GM23338 (cell line): ENCODE measurements at regions not wholly inside any gene's neighbourhood (a gene's known extent, or its start where the extent isn't known, plus 50 kb on each side); places are given as distances from the start of the nearest gene placed in this dataset.

Experiments
- ATAC-seq: fragments of 200-7000 bp; cut with Tn5 transposase; 3 replicates; pipeline ENCODE4 v1.9.1; 2020
- DNase-seq: peaks from one replicate; pipeline ENCODE4 v3.0.0-alpha.2; 2015; ENCODE audit warnings: low spot score
- H2AFZ ChIP-seq: fragments of 200-600 bp; sonication (generic); 2 replicates; pipeline ENCODE4 v1.8.0; 2016; ENCODE audit warnings: antibody characterized with exemption, mild to moderate bottlenecking, moderate library complexity
- H3F3A ChIP-seq: fragments of 200-600 bp; sonication (generic); replicated peaks from 2 replicates; pipeline ENCODE4 v1.8.0; 2017; ENCODE audit warnings: antibody characterized with exemption, mixed run types, low read depth
- H3K27ac ChIP-seq: fragments of 200-600 bp; sonication (generic); 2 replicates; pipeline ENCODE4 v1.6.1; 2016; ENCODE audit warnings: low read depth
- H3K27me3 ChIP-seq: fragments of 200-600 bp; sonication (generic); 2 replicates; pipeline ENCODE4 v1.8.0; 2016; ENCODE audit warnings: mild to moderate bottlenecking, mixed run types, moderate library complexity; ENCODE audit not compliant: insufficient read depth
- H3K36me3 ChIP-seq: fragments of 200-600 bp; sonication (generic); 2 replicates; pipeline ENCODE4 v1.8.0; 2016; ENCODE audit warnings: mild to moderate bottlenecking; ENCODE audit not compliant: insufficient read depth
- H3K4me1 ChIP-seq: fragments of 200-600 bp; sonication (generic); 2 replicates; pipeline ENCODE4 v1.8.0; 2016; ENCODE audit warnings: mild to moderate bottlenecking, moderate library complexity; ENCODE audit not compliant: insufficient read depth
- H3K4me2 ChIP-seq: fragments of 200-600 bp; sonication (generic); 2 replicates; pipeline ENCODE4 v1.7.1; 2017; ENCODE audit warnings: mixed run types
- H3K4me3 ChIP-seq: fragments of 200-600 bp; sonication (generic); 2 replicates; pipeline ENCODE4 v1.6.1; 2016; ENCODE audit warnings: mixed run types
- H3K79me2 ChIP-seq: fragments of 200-600 bp; sonication (generic); replicated peaks from 2 replicates; pipeline ENCODE4 v1.8.0; 2017; ENCODE audit warnings: mild to moderate bottlenecking; ENCODE audit not compliant: insufficient read depth
- H3K9me2 ChIP-seq: fragments of 200-600 bp; sonication (generic); 2 replicates; pipeline ENCODE4 v1.8.0; 2017; ENCODE audit not compliant: insufficient read depth
- H4K20me1 ChIP-seq: fragments of 200-600 bp; sonication (generic); replicated peaks from 2 replicates; pipeline ENCODE4 v1.8.0; 2017; ENCODE audit warnings: mild to moderate bottlenecking; ENCODE audit not compliant: insufficient read depth
- H3K27ac Mint-ChIP-seq: 2 replicates; pipeline ENCODE4 v1.8.0; 2020; ENCODE audit warnings: inconsistent platforms, mild to moderate bottlenecking, moderate library complexity, mixed read lengths
- H3K27me3 Mint-ChIP-seq: 3 replicates; pipeline ENCODE4 v1.8.0; 2022; ENCODE audit warnings: low read depth, mild to moderate bottlenecking, moderate library complexity, mixed read lengths, inconsistent platforms; ENCODE audit not compliant: insufficient read depth, poor library complexity
- H3K36me3 Mint-ChIP-seq: 3 replicates; pipeline ENCODE4 v1.8.0; 2021; ENCODE audit warnings: low read depth, mild to moderate bottlenecking, inconsistent platforms, moderate library complexity, mixed read lengths
- H3K4me1 Mint-ChIP-seq: 3 replicates; pipeline ENCODE4 v1.8.0; 2020; ENCODE audit warnings: mild to moderate bottlenecking, inconsistent platforms, mixed read lengths
- H3K4me3 Mint-ChIP-seq: 3 replicates; pipeline ENCODE4 v1.8.0; 2021; ENCODE audit warnings: moderate library complexity, mild to moderate bottlenecking, inconsistent platforms, mixed read lengths
- H3K9me3 Mint-ChIP-seq: 3 replicates; pipeline ENCODE4 v1.8.0; 2020; ENCODE audit warnings: moderate library complexity, mild to moderate bottlenecking, inconsistent platforms, mixed read lengths
- CREB1 ChIP-seq: fragments of 250-450 bp; sonication (Bioruptor Pico); IDR thresholded peaks from 2 replicates; pipeline ENCODE4 v1.5.0; 2020; ENCODE audit warnings: low read depth, mild to moderate bottlenecking, moderate library complexity
- NANOG ChIP-seq: IDR thresholded peaks from 2 replicates; pipeline ENCODE4 v1.6.1; 2016; ENCODE audit warnings: antibody characterized with exemption, borderline replicate concordance
- POLR2AphosphoS5 ChIP-seq: IDR thresholded peaks from 2 replicates; pipeline ENCODE4 v1.6.1; 2016; ENCODE audit warnings: antibody characterized with exemption, low read depth
- STAT1 ChIP-seq: IDR thresholded peaks from one replicate; pipeline ENCODE4 v1.6.1; 2016; ENCODE audit warnings: antibody characterized with exemption; ENCODE audit not compliant: unreplicated experiment
- ZNF114 ChIP-seq: fragments of 250-450 bp; sonication (Bioruptor Pico); IDR thresholded peaks from 2 replicates; pipeline ENCODE4 v1.5.0; 2020; ENCODE audit warnings: mild to moderate bottlenecking, moderate library complexity
- ZNF331 ChIP-seq: fragments of 250-450 bp; sonication (Bioruptor Pico); IDR thresholded peaks from 2 replicates; pipeline ENCODE4 v1.5.0; 2020; ENCODE audit warnings: low read depth, mild to moderate bottlenecking, moderate library complexity
- TF ChIP-seq, protein P1 (sequence below), 2 experiments: fragments of 200-600 bp in 1 of 2; sonication (generic) in 1 of 2; conservative IDR thresholded peaks; 2 replicates each; pipeline versions ENCODE4 v1.5.1 to v1.6.1; 2016 to 2017; ENCODE audit warnings: antibody characterized with exemption in 2 of 2, low read depth in 2 of 2, mild to moderate bottlenecking in 2 of 2, moderate library complexity in 1 of 2
- TF ChIP-seq, protein P2 (sequence below): IDR thresholded peaks from 2 replicates; pipeline ENCODE4 v1.6.1; 2016; ENCODE audit warnings: antibody characterized with exemption
- TF ChIP-seq, protein P3 (sequence below): fragments of 250-450 bp; sonication (Bioruptor Pico); IDR thresholded peaks from 2 replicates; pipeline ENCODE4 v1.5.0; 2020; ENCODE audit warnings: mild to moderate bottlenecking, moderate library complexity
- TF ChIP-seq, protein P4 (sequence below): IDR thresholded peaks from one replicate; pipeline ENCODE4 v1.6.1; 2018; ENCODE audit warnings: antibody characterized with exemption; ENCODE audit not compliant: unreplicated experiment

DNA sequence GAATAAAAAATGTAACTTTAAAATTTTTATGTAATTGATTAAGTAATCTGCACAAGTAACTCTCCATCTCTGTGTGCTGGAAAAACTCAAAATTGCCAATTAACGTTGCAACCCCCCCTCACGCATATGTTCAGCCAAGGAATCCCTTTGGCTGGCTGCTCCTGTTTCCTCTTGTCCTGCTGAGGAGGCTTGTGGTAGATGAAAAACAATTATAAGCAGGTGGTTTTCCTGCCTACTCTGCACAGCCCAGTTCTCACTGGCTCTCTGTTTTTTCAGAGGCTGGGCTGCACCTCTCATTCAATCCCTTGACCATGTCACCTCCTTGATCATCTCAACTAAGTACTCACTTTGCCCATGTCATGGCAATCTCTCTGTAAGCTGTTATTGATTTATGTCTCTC lies 1068.4 kb downstream of the ARAP2 start:
- no peaks in the 10 kb centered on the region for H3K27me3 Mint-ChIP-seq
- ATAC-seq, result peak; percentile 40

More for the DNA sequence above, 1068.4 kb downstream of the ARAP2 start:
- Histone ChIP-seq H3K27ac (no peak overlapping the region), H4K20me1 (no peaks in the 10 kb centered on the region), H3K79me2 (no peaks in the 10 kb centered on the region), H3K36me3 (no peaks in the 10 kb centered on the region), H3K4me1 (no peaks in the 10 kb centered on the region), H3K4me3 (no peak overlapping the region), H3F3A (no peaks in the 10 kb centered on the region), H2AFZ (no peak overlapping the region), H3K27me3 (no peaks in the 10 kb centered on the region), H3K9me2 (no peaks in the 10 kb centered on the region), H3K4me2 (no peak overlapping the region)
- peaks cover 11% of the 10 kb centered on the region for H3K4me1 Mint-ChIP-seq
- H3K4me3 Mint-ChIP-seq, result no peak overlapping the region
- no peak for TF ChIP-seq CREB1 (CRISPR knock-in tag)
- TF ChIP-seq, protein P1, sequence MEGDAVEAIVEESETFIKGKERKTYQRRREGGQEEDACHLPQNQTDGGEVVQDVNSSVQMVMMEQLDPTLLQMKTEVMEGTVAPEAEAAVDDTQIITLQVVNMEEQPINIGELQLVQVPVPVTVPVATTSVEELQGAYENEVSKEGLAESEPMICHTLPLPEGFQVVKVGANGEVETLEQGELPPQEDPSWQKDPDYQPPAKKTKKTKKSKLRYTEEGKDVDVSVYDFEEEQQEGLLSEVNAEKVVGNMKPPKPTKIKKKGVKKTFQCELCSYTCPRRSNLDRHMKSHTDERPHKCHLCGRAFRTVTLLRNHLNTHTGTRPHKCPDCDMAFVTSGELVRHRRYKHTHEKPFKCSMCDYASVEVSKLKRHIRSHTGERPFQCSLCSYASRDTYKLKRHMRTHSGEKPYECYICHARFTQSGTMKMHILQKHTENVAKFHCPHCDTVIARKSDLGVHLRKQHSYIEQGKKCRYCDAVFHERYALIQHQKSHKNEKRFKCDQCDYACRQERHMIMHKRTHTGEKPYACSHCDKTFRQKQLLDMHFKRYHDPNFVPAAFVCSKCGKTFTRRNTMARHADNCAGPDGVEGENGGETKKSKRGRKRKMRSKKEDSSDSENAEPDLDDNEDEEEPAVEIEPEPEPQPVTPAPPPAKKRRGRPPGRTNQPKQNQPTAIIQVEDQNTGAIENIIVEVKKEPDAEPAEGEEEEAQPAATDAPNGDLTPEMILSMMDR (conservative IDR thresholded peaks at IDR 0.05; ENCODE audit: low read depth in 2 of 2), result no peak
- TF ChIP-seq STAT1, result no peak
- TF ChIP-seq ZNF114 (CRISPR knock-in tag), result no peak
- TF ChIP-seq ZNF331, result no peak
- TF ChIP-seq NANOG, result no peak
- TF ChIP-seq, protein P2, sequence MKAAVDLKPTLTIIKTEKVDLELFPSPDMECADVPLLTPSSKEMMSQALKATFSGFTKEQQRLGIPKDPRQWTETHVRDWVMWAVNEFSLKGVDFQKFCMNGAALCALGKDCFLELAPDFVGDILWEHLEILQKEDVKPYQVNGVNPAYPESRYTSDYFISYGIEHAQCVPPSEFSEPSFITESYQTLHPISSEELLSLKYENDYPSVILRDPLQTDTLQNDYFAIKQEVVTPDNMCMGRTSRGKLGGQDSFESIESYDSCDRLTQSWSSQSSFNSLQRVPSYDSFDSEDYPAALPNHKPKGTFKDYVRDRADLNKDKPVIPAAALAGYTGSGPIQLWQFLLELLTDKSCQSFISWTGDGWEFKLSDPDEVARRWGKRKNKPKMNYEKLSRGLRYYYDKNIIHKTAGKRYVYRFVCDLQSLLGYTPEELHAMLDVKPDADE, result no peak
- TF ChIP-seq, protein P3, sequence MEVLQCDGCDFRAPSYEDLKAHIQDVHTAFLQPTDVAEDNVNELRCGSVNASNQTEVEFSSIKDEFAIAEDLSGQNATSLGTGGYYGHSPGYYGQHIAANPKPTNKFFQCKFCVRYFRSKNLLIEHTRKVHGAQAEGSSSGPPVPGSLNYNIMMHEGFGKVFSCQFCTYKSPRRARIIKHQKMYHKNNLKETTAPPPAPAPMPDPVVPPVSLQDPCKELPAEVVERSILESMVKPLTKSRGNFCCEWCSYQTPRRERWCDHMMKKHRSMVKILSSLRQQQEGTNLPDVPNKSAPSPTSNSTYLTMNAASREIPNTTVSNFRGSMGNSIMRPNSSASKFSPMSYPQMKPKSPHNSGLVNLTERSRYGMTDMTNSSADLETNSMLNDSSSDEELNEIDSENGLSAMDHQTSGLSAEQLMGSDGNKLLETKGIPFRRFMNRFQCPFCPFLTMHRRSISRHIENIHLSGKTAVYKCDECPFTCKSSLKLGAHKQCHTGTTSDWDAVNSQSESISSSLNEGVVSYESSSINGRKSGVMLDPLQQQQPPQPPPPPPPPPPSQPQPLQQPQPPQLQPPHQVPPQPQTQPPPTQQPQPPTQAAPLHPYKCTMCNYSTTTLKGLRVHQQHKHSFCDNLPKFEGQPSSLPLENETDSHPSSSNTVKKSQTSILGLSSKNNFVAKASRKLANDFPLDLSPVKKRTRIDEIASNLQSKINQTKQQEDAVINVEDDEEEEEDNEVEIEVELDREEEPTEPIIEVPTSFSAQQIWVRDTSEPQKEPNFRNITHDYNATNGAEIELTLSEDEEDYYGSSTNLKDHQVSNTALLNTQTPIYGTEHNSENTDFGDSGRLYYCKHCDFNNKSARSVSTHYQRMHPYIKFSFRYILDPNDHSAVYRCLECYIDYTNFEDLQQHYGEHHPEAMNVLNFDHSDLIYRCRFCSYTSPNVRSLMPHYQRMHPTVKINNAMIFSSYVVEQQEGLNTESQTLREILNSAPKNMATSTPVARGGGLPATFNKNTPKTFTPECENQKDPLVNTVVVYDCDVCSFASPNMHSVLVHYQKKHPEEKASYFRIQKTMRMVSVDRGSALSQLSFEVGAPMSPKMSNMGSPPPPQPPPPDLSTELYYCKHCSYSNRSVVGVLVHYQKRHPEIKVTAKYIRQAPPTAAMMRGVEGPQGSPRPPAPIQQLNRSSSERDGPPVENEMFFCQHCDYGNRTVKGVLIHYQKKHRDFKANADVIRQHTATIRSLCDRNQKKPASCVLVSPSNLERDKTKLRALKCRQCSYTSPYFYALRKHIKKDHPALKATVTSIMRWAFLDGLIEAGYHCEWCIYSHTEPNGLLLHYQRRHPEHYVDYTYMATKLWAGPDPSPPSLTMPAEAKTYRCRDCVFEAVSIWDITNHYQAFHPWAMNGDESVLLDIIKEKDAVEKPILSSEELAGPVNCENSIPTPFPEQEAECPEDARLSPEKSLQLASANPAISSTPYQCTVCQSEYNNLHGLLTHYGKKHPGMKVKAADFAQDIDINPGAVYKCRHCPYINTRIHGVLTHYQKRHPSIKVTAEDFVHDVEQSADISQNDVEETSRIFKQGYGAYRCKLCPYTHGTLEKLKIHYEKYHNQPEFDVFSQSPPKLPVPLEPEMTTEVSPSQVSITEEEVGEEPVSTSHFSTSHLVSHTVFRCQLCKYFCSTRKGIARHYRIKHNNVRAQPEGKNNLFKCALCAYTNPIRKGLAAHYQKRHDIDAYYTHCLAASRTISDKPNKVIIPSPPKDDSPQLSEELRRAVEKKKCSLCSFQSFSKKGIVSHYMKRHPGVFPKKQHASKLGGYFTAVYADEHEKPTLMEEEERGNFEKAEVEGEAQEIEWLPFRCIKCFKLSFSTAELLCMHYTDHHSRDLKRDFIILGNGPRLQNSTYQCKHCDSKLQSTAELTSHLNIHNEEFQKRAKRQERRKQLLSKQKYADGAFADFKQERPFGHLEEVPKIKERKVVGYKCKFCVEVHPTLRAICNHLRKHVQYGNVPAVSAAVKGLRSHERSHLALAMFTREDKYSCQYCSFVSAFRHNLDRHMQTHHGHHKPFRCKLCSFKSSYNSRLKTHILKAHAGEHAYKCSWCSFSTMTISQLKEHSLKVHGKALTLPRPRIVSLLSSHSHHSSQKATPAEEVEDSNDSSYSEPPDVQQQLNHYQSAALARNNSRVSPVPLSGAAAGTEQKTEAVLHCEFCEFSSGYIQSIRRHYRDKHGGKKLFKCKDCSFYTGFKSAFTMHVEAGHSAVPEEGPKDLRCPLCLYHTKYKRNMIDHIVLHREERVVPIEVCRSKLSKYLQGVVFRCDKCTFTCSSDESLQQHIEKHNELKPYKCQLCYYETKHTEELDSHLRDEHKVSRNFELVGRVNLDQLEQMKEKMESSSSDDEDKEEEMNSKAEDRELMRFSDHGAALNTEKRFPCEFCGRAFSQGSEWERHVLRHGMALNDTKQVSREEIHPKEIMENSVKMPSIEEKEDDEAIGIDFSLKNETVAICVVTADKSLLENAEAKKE (CRISPR knock-in tag), result no peak
- no peak for TF ChIP-seq POLR2AphosphoS5
- TF ChIP-seq, protein P4, sequence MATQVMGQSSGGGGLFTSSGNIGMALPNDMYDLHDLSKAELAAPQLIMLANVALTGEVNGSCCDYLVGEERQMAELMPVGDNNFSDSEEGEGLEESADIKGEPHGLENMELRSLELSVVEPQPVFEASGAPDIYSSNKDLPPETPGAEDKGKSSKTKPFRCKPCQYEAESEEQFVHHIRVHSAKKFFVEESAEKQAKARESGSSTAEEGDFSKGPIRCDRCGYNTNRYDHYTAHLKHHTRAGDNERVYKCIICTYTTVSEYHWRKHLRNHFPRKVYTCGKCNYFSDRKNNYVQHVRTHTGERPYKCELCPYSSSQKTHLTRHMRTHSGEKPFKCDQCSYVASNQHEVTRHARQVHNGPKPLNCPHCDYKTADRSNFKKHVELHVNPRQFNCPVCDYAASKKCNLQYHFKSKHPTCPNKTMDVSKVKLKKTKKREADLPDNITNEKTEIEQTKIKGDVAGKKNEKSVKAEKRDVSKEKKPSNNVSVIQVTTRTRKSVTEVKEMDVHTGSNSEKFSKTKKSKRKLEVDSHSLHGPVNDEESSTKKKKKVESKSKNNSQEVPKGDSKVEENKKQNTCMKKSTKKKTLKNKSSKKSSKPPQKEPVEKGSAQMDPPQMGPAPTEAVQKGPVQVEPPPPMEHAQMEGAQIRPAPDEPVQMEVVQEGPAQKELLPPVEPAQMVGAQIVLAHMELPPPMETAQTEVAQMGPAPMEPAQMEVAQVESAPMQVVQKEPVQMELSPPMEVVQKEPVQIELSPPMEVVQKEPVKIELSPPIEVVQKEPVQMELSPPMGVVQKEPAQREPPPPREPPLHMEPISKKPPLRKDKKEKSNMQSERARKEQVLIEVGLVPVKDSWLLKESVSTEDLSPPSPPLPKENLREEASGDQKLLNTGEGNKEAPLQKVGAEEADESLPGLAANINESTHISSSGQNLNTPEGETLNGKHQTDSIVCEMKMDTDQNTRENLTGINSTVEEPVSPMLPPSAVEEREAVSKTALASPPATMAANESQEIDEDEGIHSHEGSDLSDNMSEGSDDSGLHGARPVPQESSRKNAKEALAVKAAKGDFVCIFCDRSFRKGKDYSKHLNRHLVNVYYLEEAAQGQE, result no peak
- peak; percentile 2 for DNase-seq
- no peak overlapping the region for H3K27ac Mint-ChIP-seq
- no peaks in the 10 kb centered on the region for H3K36me3 Mint-ChIP-seq
- no peaks in the 10 kb centered on the region for H3K9me3 Mint-ChIP-seq
